Stimulated activated CD8-positive, alpha-beta memory T cell treated with anti-CD3 and anti-CD28 coated beads, Interleukin-4, amount 100 ng/mL, for 24 hours (primary cell): ENCODE measurements at regions not wholly inside any gene's neighbourhood (a gene's known extent, or its start where the extent isn't known, plus 50 kb on each side); places are given as distances from the start of the nearest gene placed in this dataset.

Source experiments
- DNase-seq: peaks from one replicate; pipeline ENCODE4 v3.0.0-alpha.2; 2020; ENCODE audit warnings: low read depth

DNA sequence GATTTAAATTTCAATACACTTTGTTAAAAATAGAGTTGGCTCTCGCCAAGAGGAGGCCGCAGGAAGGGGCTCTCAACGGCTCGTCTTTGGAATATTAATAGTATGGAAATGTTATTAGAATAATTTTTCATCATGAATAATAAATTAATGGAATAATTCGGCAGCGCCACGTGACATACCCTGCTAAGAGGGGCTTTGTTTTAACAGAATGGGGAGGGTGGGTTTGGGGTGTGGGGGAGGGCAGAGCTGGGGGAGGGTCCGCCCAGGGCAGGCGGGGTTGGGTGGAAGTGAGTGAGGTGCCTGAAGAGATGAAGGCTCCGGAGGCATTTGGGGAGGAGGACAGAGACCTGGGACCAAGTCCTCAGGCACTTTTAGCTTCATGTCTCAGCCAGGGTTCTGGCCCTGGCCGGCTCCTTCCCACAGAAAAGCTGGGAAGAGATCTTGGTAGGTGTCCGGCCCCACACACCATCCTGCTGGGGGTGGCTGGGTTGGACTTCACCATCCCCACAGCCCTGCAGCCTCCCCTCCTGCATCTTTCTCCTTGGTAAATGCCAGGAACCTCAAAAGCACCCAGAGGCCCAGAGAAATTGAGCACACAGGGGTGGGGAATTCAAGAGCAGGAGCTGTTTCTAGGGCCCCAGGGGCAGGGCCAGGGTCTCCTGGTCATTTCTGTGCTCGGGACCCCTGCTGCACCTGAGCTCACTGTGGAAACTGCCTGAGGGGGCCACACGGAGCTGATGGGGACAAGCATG is 93.6 kb upstream of the BHLHE23 start:
- DNase-seq, result no peak

DNA sequence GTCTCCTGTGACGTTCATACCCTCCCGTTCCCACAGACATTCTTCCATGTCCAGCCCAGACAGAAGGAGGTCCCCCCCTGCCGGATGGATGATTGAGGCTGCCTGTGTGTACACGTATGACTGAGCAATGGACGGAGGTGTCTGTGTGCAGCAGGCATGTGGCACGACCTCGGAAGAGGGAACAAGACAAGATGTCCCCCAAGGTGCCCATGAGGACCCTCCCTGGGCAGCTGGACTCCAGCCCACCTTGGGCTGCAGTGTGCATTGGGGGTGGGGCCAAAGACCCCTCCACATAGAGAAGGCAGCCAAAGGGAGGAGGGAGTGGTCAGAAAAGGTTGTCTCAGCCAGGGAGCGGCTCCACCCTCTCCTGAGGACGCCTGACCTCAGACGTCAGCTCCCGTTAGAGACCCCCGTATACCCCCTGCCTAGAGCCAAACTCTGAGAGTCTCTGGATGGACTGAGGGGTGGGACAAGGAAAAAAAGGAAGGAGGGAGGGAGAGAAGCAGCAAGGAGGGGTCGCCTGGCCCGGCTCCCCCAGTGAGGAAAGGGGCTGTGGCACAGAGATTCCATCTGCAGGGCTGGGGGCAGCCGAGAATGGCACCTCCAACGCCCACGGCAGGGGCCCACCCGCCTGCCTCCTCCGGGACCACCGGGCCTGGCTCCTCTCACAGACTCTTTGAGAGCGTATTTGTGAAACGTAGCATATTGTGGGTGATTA is 92.9 kb upstream of the BHLHE23 start:
- DNase-seq, result no peak

DNA sequence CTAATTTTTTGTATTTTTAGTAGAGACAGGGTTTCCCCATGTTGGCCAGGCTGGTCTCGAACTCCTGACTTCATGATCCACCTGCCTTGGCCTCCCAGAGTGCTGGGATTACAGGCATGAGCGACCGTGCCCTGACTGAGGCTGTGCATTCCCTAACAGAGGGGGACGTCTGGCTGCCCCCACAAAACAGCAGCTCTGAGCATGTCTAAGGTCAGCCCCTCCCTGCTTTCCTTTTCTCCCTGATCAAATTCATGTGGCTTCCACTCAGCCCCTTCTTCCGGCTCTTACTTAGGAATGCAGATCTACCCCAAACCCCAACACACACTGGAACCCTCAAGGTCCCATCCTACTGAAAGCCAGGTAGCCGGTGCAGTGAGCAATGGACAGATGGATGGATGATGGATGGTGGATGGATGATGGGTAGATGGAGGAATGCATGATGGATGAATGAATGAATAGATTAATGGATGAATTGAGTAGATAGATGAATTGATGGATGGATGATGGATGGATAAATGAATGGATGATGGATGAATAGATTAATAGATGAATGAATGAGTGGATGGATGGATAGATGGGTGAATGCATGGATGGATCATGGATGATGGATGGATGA is 91.5 kb upstream of the BHLHE23 start:
- DNase-seq, result no peak

DNA sequence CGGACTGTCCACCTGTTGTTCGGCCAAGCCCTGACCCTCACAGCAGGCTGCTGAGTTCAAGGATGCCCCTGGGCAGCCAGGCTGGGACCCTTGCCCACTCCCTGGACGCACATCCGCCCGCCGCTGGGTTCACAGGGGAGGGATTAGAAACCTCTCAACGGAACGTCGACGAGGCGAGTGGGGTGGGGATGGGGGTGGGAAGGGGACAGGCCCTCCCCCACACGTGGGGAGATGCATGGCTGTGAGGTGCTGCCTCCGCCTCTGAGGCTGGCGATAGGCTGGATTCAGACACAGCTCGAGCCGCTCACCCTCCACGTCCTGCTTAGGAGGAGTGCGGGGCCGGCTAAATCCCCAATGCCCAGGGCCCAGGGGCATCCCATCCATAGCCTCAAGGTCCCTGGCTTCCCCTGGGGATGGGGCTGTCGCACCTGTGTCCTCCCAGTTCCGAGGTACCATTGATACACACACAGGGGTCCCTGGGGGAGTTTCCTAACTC is 90.6 kb upstream of the BHLHE23 start:
- DNase-seq, result no peak

DNA sequence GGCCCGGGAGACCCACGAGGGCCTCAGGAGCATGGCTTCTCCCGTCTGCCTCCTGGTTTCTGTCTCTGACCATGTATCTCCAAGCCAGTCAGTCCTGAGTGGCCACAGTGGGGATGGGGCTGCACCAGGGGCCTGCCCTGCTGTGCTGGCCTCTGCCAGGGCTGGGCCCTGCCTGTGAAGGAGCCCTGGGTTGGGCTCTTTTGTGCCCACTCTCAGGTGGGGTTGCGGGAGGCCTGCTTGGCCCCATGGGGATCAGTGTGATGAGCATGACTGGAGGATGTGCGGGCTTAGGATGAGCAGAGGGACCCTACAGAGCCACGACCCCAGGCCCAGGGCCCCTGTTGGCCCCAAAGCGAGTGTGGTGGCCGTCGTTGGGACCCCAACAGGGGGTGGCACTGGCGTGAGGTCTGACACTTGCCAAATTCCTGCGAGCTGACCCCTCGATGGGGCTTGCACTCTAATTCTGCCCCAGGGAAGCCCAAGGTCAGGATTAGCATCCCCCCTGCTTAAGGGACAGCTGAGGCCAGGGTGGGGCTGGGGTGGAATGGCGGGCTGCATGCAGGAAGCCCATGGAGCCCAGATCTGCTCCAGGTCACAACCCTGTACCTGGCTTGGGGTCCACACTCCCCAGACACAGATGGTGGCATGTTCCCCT is 90.0 kb upstream of the BHLHE23 start:
- no peak for DNase-seq

DNA sequence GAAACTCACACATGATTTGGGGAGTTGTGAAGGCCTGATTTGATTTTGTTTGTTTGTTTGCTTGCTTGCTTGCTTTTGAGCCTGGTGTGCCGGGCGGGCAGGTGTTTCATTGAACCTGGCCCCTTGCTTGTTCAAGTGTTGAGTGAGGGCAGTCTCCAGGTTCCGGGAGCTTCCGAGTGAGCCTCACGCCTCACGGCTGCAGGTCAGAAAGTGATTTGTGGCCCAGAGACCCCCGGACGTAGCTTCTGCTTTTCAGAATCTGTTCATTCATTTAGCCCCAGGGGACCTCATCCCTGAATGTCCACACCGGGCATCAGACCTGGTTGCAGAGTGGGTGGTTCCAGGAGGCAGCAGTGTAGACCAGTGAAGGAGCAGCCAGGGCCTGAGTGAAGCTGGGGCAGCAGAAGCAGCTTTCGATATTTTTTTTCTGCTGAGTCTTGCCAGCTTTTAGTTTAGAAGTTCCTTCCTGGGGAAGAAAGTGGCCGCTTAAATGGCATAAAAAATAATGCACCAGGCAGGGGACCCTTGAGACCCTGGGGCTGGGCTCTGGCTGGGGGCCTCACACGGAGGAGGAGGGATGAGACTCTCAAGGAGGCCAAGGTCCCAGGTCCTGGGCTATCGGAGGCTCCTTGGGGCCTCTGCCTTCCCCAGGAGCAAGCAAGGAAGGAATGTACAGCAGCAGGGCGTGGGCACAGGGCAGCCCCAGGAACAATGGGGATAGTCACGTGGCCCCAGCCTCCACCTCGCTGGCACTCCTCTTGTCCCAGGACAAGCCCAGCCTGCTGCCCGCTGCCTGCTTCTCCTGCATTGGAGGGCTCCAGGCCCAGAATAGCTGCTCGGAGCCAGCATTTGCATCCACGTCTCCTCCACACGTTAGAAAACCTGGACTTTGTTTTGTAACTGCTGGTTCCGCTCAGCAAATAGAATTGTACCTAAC is 89.2 kb upstream of the BHLHE23 start:
- DNase-seq, result no peak

DNA sequence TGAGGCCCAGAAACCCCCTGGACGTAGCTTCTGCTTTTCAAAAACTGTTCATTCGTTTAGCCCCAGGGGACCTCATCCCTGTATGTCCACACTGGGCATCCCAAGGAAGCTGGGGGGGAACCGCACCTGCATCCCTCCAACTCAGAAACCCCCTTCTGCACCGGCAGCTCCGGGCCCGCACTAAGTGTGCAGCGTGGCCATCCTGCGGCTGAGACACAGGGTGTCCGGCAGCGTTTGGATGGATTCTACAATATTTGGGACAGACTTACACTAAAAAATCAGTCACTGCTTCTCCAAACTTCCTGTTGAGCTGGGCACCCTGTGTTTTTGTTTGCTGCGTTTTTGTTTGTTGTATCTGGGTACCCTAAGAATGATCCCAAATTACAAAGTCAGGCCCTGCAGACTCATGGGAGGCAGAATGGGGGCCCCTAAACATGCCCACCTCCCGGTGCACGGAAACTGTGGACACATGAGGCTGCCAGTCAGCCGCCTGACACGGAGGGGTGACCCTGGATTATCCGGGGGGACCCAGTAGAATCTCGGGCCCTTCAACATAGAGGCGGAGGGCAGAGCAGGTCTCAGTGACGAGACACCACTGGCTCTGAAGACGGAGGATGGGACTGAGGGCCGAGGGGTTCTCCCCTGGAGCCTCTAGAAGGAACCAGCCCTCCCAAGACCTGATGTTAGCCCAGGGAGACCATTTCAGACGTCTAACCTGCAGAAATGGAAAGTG is 88.2 kb upstream of the BHLHE23 start:
- DNase-seq, result no peak

DNA sequence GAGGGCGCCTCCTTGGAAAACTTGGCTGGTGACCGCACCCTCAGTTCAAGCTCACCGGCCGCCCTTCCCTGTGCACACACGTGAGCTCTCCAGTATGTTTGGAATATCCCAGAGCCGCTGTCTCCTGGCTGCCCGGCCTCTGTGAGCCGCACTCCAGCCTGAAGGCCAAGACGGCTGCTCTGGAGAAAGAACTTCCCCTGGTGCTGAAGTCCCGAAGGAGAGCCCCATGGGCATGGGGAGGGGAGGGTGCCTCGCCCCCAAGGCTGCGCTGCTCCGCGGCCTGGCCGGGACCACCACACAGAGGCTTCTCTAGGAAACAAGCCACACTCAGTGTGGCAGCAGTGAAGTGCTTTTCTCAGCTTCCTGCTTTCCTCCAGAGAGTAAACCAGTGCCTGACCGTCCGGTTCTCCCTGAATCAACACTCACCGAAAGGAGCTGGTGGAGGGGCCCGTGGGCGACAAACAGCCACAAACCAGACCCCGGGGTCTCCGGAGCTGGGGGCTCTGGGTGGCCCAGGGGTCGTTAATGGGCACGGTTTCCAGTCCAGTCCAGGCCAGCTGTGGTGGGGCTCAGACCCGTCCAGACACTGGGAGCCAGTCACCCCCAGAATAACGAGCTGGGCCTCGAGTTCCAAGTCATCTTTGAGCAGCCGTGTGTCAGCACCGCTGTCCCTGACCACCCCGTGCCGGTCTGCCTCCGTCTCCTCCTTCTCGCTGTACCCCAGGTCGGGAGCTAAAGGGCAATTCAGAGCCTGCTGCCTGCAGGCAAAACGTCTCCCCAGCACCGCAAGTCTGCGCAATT is 87.4 kb upstream of the BHLHE23 start:
- no peak for DNase-seq

DNA sequence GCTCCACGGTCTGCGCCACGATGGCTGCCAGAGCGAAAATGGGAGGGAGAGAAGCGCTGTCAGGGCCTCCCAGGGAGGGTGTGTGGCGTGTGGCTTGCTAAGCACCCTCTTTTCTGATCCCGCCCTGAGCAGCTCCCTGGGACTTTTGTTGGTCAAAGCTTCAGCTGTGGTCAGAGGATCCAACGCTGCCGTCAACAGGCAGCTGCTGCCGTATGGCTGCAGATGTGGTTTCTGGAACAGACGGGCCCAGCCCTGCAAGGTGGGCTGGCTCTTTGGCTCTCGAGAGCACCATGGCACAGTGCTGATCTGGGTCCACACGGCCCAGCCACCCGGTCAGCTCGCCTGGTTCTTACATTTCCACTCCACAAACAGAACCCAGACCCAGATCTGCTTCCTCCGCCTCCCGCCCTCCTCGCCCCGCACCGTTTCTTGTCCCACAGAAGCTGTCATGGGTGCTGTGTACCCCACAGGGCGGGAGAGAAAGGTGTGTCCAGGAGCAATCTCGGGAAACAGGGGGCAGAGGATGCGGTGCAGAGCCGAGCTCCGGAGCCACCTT is 86.0 kb upstream of the BHLHE23 start:
- DNase-seq, result no peak

DNA sequence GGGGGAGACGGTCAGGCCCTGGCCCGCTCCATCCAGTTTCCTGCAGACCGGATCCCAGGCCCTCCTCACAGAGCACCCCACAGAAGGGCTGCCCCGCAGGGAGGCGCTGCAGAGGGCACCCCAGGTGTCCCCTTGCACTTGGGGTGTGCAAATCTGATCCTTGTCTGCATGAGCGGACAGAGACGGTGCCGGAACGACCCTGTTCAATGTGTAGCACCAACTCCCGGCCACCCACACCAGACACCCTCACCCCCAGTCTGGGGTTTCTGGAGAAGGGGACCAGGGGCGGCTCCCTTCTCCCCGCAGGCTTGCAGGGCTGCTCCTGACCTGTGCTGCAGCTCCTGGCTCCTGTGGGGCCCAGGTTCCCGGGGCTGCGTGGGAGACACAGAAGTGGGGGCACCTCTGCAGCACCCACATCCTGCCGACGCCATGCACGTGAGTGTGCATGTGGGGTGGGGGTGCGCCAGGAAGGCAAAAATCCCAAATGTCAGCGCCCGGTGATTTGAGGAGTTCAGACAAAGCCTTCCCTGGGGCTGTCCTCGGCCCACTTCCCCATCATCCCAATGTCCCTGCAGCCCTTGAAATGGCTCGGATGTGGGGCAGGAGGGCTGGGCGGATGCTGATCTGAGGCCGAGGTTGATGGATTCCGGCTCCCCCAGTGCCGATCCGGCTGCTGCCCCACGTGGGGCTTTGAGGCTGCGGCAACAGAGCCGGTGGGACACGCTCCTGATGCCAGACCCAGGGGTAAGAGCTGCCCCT is 85.3 kb upstream of the BHLHE23 start:
- no peak for DNase-seq

DNA sequence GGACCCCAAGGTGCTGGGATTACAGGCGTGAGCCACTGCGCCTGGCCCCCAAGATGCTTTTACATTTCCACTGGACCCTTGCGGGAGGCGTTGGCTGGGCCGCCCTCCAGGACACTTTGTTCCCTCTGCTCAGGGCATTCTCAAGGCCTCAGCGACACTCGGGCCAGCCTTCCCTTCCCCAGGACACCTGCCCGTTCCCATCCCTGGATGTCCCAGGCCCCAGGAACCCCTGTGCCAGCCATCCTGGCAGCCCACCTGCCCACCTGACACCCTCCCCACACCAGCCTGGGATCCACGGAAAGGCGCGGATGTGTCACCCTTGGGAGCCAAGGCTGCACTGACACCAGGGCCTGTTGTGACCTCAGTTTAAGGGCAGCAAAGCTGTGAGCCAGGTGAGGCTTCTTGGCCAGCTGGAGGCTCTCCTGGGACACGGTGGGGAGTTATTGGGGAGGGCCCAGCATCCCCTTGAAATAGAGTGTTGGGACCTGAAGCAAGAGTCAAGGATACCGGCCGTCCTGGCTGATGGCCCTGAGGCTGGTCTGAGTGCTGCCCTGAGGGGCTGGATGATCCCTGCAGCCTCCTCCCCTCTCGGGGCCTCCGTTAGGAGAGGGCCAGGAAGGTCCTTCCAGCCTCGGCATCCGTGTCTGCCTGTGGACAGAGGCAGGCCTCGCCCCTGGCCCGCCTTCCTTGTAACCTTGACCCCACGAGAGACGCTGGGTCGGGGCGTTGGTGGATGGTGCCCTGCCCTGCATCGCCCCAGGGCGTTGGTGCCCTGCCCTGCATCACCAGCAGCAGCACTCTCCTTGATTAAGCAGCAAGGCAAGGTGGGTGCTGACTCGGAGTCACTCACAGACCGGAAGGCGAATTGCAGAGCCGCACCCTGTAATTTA is 84.2 kb upstream of the BHLHE23 start:
- no peak for DNase-seq

DNA sequence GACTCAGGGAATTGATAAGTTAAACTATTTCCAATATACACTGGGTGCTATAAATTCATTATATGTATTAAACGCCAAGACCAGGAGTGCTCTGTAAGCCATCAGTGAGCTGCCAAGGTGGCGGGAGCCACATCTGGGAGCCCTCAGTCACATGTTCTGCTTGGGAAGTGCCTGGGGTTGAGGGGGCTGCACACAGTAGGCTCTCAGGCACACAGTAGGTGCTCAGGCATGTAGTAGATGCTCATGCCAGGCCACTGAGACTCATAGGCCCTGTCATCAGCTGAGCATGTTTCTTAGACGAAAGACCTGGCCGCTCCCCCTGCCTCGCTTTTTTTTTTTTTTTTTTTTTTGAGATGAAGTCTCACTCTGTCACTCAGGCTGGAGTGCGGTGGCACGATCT is 83.3 kb upstream of the BHLHE23 start:
- no peak for DNase-seq

DNA sequence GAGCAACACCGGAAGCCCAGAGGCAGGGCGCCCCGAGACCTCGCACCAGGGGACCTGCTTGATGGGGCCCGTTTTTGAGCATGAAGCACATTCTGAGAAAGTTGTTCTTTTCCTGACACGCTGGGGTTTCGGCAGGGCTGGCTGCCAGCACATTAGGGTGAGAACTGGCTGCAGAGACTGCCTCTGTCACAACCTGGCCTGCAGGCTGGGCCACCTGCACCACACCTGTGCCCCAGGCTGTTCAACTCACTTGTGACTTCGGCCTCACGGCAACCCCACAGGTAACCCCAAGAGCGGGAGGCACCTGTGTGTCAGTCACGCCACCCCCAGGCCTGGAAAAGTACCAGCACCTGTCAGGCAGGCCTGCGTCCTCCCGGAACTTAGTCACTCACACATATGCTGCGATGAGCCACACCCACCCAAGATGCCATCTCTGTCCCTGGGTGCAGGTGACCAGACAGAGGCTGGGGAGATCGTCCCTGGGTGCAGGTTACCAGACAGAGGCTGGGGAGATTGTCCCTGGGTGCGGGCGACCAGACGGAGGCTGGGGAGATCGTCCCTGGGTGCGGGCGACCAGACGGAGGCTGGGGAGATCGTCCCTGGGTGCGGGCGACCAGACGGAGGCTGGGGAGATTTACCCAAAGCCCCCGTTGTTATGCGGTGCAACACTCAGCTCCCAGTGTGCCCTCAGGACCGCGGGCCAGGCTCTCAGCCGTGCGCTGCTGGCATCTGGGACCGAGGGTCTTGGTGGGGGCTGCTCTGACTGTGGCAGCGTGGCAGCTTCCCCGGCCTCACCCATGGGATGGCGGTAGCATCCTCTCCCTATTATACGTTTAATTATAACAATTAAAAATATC is 82.5 kb upstream of the BHLHE23 start:
- no peak for DNase-seq

DNA sequence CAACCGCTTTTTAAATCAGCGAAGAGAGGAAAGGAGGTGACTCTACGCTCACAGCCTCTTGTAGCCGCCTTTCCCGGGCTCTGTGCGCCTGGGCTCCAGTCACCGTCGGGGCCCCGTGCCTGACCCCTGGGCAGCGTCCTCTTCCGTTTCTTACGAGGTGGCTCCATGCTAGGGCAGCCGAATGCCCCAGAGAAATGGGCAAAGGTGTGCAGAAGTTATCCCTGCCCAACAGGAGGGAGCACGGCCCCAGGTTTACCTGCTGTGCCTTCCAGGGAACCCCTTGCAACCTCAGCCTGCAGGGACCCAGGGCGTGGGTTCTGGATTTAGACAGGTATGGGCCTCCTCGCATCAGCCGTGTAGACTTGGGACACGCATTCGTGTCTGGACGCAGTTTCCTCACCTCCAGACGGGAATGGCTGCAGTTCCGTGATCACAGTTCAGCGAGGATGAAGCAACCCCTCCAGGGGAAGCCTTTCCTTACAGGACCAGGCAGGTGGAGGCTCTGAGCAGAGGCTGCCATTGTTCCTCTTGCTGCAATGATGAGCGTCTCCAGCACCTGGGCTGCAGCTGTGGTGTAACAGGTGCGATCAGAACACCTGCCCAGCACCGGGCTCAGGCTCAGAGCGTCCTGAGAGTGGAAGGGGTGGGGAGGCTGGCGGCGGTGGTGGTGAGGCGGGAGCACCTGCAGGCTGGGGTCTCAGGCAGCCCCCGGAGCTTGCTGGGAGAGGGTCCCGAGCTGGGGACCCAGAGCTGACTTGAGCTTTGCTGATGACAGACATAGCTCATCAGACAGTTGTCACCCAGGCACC is 81.3 kb upstream of the BHLHE23 start:
- DNase-seq, result no peak

DNA sequence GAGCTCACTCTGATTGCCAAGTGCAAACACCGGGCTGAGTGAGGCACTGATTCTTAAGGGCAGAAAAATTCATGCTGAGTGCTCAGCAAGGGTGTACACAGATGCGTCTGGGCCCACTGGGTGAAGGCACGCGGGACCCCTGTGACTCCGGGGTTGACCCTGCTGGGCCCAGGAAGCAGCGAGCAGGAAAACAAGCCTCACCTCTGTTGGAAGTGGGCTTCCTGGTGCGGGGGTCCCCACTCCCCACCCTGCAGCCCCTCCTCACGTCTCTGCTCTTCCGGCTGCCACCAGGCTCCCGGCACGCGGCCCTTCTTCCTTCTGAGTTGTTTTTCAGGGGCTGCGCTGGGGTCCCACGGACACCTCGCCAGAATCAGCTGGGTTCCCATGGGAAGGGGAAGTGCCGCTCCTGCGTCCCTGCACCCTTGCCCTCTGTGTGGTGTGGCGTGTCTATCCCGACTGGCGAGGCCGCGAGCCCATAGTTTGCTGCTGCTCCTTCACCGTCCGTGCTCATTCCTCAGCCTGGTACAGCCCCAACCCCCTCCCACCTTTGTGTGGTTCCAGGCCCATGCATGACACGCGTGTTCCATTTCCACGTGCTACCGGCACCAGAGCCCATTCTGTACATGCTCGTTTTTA is 80.6 kb upstream of the BHLHE23 start:
- DNase-seq, result no peak
